GM03348 (cell line): ENCODE measurements at regions not wholly inside any gene's neighbourhood (a gene's known extent, or its start where the extent isn't known, plus 50 kb on each side); places are given as distances from the start of the nearest gene placed in this dataset.

Source experiments
- DNase-seq: peaks from one replicate; pipeline ENCODE4 v3.0.0; 2012; ENCODE audit warnings: low spot score

DNA sequence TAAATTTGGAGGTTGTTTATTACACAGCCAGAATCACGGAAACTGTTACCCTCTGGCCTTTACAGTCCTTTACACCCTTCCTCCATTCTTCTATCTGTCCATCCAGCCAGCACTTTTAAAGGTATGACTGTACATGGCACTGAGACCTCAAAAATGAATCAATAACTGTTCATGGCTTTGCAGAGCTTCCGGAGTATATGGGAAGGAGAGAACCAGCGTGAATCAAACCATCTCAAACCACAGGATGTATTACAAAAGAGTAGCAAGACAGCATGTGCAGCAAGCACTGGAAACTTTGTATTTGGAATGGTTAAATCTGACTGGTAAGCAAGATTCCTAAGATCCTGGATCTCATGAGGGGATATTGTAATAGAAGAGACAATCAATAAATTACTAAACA, 228.5 kb upstream of the CASK start:
- no peak for DNase-seq

DNA sequence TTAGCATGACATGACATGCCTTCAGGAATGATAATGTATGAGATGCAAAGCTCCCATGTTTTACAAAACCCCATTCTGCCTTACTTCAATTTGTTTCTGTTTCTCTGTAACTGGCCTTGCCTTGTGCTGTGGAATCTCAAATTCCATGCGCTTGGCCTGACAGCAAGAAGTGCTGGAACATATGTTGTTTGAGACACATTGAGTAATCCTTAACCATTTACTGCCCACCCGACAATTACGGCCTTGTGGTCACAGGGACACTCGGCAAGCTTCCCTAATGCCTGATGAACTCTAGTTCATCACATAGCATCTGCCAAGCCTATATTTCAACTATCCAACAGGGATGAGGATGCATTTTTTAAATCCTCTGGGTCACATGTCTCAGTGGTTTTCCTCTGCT, 226.4 kb upstream of the CASK start:
- DNase-seq: peak; percentile 3

DNA sequence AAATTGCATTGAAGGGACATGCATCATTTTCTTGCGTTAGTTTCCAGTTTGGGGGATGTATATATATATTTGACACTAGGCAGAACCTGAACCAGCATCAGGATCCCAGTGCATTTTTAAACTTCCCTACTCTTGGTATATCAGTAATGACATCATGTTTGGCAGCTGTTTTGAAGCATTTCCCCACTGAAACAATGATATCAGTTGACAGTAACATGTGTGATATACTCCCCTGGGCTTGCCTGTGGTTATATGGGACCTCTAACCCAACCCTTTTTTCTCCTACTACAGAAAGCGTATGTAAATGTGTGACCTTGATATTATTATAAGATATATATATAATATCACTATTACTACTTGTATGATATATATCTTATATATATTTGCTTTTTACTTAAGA, 225.9 kb upstream of the CASK start:
- no peak for DNase-seq

DNA sequence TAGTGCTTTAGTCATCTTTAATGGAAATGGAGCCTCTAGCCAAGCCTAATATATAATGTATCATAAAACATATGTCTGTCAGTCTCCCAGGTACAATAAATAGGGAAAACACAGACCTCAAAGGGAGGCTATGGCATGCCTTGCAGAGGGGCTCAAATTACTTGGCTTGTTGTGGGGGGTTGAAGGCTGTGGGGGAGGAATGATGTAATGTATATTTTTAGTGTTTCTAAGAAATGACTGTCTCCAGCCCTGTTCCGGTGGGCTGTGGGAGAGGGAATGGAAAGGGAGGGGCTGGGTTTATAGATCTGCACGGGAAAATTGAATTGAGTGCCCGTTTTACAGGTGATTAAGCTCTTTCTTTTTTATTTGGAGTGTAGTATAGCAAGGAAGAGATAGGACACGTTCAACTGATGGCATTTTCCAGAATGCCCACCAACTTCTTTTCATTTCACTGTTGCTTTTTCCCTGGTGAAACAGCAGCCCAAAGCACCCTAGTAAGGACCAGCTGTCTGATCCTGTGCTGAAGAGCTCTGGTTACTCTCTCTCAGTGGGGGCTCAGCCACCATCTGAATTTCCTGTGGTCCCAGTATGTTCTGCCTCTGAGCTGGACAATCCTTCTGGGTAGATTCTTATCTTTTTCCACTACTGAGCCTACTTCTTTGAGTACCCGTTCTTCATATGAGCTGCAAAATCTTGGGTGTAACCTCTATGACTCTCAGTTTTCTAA, 220.7 kb upstream of the CASK start:
- no peak for DNase-seq

DNA sequence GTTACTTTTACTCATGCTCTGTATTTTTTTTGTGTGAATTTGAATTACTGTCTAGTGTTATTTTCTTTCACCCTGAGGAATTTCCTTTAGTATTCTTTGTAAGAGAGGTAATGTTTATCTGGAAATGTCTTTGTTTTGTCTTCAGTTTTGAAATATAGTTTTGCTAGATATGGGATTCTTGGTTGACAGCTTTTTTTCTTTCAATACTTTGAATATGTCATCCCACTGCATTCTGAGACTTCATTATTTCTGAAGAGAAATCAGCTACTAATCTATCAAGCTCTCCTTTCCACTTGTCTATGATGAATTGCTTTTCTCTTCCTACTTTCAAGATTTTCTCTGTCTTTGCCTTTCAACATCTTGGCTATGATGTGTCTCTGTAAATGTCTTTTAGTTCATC, 217.0 kb upstream of the CASK start:
- DNase-seq: no peak

DNA sequence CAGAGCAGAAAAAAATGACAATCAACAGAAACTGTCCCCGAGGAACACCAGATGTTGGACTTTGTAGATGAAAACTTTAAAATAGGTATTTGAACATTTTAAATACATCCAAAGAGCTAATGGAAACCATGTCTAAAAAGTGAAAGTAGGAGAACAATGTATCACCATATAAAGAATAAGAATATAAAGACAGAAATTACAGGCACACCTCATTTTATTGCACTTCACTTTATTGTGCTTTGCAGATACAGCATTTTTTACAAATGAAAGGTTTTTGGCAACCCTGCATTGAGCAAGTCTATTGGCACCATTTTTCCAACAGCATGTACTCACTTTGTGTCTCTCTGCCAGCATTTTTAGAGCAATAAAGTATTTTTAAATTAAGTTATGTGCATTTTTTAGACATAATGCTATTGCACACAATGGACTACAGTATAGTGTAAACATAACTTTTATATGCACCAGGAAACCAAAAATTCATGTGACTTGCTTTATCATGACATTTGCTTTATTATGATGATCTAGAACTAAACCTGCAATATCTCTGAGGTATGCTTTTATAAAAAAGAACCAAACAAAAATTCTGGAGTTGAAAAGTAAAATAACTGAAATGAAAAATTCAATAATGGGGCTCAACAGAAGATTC, 212.4 kb upstream of the CASK start:
- no peak for DNase-seq

DNA sequence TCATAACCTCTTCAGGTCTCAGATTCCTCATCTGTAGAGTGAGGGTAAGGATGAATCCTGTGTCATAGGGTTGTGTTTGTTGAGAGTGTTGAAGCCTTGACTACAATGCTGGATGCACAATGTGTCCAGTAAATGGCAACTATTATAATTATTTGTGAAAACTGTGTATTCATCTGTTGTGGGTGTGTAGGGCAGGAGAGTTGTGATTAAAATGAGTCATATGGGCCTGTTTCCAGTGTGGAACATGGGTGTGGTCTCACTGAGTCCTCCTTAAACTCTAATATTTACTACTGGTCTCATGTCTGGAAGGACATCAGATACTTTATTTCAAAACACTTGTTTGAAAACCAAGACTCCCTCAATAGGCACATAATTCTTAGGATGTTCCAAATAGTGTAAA, 208.5 kb upstream of the CASK start:
- peak; percentile 11 for DNase-seq

DNA sequence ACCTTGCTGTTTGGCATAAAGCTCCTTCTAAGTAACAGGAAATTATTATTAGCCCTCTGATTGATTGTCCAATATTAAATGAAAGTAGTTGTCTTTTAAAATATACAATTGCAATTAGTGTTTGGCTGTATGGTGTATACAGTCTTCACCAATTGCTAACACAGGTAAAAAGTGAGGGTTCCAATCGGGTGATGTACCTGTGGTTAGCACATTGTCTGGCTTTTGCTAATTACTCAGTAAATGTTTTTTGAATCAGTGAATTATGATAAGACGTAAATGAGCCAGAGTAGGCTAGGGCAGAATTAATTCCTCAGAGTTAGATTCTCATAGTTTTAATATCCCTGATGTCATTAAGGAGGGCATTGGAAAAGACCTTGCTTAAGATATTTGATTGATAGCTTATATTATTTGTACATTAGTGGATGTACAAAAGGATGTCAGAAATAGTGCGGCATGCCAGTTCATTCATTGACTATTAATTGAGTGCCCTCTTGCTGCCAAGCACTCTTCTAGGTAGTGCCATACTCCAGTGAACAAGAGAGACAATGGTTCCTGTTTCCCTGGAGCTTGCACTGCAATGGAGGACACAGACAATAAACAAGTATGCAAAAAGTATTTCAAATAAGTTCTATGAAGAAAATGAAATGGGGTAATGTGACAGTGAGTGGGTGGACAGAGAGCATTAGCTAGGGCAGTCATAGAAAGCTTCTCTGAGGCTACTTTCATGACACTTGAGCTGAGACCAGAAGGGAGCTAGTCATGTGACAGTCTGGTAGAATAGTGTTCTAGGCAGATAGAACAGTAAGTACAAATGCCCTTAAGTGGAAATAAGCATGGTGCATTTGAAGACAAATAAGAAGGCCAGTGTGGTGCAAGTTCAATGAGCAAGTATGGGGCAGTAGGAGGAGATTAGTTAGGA, 205.9 kb upstream of the CASK start:
- DNase-seq: no peak

DNA sequence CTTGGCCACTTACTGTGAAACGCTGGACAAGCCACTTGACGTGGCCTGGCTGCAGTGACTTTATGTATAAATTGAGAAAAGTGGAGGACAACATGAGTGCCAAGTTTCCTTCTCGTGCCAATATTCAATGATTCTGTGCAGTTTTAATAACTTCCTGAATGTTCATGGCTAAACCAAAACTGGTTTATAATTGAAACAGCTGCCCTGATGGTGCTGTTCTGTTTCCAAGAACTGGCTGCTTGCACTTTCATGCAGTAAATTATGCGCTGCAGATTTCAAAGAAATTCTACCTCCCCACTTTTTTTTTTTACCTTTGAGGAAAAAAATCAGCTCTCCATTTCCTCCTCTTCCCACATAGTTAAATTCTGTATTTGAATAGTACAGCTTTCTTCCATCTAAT, 205.2 kb upstream of the CASK start:
- DNase-seq: no peak

DNA sequence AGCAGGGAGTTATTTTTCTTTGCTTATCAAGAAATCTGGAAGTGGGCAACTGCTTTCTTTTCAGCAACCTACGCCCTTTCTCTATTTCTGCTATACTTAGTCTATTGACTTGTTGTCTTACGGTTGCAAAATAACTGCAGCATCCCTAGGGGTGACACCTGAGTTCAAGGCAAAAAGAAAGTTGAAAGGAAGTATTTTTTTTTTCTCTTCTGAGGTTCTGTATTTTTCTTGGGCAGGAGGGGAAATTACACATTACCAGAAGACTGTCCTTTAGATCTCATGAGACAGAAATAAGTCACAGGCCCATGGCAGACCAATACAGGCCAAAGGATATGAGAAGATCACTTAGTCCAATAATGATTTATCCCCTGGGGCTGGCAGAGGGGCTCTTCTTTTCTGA, 204.7 kb upstream of the CASK start:
- DNase-seq: no peak

DNA sequence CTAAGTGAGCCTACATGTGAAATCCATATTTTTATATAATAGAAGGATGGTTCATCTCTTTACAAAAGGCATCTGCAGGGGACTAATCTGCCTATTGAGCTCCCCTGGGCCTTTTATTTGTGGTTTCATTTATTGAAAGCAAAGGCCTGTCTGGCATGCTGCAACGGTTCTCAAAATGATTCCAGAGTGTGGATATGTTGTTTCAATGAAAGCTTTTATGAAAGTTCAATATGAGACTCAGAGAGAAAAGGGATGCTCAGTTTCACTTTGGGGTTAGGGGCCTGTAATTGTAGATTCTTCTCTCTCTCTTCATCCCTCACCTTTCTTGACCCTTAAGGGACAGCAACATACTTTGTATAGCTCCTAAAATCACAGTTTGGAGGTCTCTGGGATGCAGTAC, 204.2 kb upstream of the CASK start:
- no peak for DNase-seq

DNA sequence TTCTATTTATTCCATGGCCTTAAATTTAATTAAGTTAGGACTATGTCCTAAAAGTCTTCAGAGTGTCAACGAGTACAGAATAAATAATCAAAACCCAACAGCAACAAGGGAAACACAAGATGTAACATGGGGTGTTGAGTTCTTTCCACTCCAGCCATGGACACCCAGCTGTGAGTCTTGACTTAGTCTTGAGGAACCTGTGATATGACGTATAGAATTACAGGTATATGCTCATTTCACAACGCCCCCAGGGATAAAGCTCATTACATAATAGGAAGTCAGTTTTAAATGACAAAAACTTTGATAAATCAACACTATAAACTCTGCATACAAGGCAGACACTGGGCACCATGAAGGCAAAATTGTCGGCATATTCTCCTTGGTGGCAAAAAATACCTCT, 200.0 kb upstream of the CASK start:
- no peak for DNase-seq

DNA sequence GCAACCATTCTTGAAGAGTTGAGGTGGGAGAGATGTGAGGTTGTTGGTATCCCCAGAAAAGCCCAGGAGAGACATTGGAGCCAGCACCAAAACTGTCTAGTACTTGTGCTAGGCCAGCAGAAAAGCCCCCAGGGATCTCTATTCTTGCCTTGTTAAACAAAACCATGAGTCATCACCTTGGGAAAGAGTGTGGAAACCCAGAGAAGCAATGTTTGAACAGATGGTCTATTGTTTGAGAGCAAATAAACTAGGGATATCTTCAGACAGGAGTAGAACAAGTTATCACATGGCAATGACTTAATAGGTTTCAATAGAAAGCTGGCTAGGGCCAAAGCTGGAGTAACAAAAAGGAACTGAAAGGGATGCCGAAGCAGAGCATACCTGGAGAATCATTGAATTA, 195.7 kb upstream of the CASK start:
- DNase-seq: peak; percentile 24

DNA sequence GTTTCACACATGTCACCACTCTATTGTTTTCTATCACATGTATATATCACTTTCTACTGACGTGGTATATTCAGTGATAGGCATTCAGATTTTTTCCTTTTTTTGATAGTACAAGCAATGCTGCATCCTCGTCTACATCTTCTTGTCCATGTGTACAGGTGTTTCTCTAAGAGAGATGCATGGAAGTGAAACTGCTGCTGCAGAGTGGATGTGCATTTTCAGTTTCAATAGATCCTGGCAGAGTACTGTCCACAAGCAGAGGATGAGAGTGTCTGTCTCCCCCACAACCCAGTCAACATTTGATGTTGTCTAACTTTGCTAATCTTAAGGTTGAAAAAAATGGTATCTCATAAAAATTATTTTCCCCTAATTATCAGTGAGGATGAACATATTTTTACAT, 194.0 kb upstream of the CASK start:
- no peak for DNase-seq

DNA sequence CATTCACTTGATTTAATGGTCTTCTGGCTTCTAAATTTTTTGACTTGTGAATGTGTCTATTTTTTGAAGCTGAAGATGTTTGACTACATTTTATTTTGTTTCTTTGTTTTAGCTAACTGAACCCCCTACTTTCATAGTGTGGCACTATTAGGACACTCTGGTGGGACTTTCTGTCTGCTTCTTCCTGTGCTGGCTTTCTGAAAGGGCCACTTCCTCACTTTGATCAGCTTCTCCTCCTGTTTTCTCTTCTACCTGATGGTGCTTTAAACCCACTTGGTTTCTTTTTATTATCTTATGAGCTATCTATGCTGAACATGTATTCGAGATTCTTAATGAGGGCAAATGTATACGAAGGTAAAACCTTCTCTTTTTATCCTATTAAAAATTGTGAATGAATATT, 186.1 kb upstream of the CASK start:
- DNase-seq: no peak

DNA sequence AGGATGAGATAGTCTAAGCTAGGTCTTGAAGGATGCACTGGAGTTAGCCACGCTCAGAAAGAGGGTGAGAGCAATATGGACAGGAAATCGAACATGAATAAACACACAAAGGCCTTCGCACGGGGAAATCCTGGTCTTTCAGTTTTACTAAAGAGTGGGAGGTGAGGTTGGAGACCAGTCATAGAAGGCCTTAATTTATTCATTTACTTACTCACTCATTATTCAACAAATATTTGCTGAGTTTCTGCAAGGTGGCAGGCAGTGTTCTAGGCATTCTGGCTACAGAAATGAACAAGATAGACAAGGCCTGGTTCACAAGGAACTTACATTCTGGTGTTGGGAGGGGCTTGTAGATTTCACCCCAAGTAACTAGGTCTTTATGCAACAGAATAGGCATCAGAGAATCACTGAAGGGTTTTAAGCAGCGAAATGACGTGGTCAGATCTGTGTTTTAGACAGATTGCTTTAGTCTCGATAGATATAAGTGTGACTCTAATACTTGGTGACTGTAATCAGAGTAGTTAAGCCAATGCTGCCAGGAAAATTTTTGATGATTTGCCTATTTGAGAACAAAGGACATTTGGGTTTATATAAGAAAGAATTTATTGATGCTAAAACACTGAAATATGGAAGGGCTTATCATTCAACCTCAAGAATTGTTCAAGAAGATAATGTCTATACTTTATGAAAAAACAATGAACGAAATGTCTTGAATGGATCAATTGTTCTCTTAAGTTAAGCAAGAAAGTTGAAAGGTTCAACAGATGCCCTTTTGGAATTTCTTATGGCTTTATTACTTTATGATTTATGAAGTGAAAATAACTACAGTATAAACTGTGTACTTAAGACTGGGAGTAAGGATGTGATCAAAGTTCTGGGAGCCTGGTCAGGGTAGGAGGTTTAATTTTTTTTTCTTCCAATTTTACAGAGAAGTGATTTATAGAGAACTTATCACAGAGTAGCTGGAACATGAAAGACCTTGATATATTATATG, 184.4 kb upstream of the CASK start:
- DNase-seq: no peak

DNA sequence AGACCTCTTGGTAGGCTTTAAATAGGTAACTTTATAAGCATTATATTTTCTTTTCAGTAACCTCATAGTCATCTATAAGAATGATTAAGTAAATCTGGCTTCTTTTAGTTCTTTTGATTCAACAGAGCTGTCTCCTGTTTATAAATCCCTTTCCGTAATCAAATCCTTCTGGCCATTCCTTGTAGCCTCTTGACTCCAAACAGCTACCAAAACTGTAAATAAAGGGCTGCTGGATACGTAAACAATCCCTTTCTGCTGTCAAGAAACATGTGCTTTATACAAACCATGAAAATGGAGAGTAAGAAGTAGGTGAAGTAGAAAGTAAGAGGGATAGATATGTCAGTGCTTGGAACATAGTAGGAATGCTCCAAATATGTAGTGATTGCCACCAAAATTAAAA, 183.2 kb upstream of the CASK start:
- no peak for DNase-seq

DNA sequence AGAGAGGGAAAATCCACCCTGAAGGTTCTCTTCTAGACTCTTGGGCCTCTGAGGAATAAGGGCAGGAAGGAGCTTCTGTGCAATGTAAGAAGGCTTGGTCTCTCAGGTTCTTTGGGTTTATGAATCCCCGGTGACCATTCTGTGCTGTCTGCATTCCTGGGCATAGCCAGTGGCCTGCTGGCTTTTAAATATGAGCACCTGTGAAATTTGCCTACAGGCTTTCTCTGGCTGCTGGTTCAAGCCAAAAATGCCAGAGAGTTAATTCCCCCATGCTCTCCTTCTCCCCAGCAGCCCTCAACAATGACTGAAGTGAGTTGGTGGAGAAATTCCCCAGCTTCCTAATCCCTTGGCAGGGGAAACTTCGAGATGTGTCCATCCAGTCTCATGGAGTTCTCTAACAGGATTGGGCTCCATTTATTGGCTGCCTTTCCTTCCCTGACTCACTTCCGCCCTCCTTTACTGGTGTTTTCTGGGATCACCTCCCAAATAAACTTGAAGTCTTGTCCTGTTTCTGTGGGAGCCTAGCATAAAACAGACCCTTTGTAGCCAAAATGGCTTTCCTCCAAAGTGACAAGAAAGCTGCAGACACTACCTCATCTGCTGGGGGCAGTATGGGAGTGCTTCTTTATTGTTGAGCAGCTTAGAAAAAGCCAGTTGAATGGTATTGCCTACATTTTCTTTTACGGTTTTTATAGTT, 179.4 kb upstream of the CASK start:
- DNase-seq: no peak

DNA sequence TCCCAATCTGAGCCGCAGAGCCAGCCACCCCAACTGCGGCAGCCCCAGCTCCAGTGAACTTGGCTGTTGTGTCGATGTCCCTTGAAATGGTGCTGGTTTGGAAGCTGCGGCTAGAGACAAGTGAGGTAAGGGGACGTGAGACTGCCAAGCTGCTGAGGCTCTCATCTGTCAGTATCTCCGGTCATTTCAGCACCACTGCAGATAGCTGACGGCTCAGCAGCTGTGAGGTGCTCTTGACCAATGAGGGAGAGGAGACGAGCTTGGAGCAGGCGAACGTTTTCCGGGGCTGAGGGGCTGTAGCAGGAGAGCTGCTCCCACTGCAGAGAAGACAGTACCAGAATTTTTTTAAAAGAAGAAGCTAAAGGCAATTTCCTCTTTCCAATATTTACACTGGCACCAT, 175.5 kb upstream of the CASK start:
- DNase-seq: no peak

DNA sequence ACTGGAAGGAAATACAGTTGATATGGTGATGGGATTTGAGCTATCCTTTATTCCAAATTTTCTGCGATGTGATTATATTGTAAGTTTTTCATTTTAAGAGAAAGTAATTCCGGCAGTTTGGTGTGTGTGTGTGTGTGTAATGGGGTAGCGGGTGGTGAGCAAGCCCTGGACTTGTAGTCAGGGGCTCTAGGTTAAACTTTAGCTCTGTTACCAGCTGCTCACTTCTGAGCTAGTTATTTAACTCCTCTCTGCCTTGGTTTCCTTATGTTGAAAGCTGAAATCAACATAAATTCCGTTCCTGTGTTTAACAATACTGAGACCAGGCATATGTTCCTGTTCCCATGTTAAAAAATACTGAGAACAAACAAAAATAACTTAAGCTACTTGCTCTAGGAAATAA, 174.1 kb upstream of the CASK start:
- DNase-seq: no peak

DNA sequence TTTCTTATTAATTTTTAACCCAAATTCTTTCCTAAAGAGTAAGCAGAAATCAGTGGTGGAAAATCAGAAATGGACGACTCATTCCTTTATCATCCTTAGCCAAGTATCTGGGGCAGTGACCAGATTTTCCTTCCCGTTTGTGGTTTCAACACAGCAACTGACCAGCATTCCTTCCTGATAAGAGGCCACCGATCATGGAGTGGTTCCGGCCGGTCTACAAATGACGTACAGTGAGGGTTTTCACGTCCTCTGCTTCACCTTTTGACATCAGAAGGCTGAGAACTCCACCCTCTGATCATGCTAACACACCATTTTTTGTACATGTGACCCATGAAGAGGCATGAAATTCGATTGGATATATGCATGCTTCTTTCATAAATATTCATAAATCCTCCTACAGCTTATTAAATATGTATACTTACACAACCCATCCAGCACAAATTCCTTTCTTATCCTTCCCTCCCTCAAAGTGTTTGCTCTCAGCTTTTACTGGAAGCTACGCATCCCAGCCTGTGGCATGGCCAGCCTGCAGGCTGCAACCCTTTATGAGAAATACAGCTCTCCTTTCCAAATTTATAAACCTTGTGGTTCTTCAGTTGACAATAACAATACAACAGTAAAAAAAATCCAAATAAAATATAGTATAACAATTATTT, 173.0 kb upstream of the CASK start:
- DNase-seq: peak; percentile 69
